ENCODE measurements at regions not wholly inside any gene's neighbourhood (a gene's known extent, or its start where the extent isn't known, plus 50 kb on each side); places are given as distances from the start of the nearest gene placed in this dataset.
"Not testable (repeated sequence)": the region's sequence is repeated elsewhere in the genome, so short reads cannot be mapped to it uniquely, and the experiment has no call there.

DNA sequence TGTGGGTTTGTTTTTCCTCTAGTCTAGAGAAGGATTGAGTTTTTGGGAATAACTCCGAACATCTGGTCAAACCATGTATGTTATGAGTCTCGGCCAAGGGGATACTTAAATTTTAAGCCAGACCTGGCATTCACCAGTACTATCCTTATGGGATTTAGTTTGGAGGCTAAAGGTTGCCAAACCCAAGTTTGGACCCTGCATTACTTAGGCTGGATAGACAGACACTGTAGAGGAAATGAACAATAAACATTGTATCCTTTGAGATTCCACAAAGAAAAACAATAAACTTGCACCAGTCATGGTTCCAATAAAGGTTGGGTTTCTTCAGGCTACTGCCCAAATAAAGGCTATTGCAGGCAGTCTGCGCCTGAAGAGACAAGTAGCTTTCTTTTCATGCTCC, 296.7 kb upstream of the MEF2C start:
- Histone ChIP-seq H3K4me3 (no peak overlapping the region), H3K4me1 (no peaks in the 10 kb centered on the region), H3K9me3 (no peaks in the 10 kb centered on the region), H3K27me3 (no peaks in the 10 kb centered on the region), H3K27ac (no peak overlapping the region), H3K36me3 (no peaks in the 10 kb centered on the region)
- ATAC-seq (no peak), DNase-seq (no peak)
- TF ChIP-seq, protein P1, sequence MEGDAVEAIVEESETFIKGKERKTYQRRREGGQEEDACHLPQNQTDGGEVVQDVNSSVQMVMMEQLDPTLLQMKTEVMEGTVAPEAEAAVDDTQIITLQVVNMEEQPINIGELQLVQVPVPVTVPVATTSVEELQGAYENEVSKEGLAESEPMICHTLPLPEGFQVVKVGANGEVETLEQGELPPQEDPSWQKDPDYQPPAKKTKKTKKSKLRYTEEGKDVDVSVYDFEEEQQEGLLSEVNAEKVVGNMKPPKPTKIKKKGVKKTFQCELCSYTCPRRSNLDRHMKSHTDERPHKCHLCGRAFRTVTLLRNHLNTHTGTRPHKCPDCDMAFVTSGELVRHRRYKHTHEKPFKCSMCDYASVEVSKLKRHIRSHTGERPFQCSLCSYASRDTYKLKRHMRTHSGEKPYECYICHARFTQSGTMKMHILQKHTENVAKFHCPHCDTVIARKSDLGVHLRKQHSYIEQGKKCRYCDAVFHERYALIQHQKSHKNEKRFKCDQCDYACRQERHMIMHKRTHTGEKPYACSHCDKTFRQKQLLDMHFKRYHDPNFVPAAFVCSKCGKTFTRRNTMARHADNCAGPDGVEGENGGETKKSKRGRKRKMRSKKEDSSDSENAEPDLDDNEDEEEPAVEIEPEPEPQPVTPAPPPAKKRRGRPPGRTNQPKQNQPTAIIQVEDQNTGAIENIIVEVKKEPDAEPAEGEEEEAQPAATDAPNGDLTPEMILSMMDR (IDR thresholded peaks at IDR 0.05): no peak
- intact Hi-C loops (cut with DNase I): no loop called here
- WGBS (ENCODE audit: insufficient coverage, low coverage, low lambda C conversion rate, missing lambda C conversion rate): 51% methylated on average over 3 of the region's 3 CpGs

DNA sequence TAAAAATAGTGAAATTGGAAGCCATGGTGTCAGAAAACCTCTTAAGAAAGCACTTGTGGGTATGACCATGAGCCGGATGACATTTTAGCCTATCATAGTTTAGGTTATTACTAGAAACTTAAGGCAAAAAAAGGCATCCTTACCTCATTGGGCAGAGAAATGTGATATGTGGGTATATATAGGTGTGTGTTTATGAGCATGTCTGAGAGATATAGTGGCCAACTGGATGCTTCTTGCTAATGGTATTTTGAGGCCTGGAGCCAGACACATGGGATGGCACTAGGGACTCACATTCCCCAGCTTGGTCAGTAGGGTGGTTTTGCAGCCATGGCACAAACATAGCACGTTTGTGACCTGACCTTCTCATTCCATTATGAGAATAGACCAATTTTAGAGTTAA, 295.6 kb upstream of the MEF2C start:
- no peak for ATAC-seq
- Histone ChIP-seq H3K27me3 (no peaks in the 10 kb centered on the region), H3K4me3 (no peak overlapping the region), H3K9me3 (no peaks in the 10 kb centered on the region), H3K36me3 (no peaks in the 10 kb centered on the region), H3K27ac (no peak overlapping the region), H3K4me1 (no peaks in the 10 kb centered on the region)
- TF ChIP-seq, protein P1 (IDR thresholded peaks at IDR 0.05): no peak
- no peak for TF ChIP-seq POLR2A (IDR thresholded peaks at IDR 0.05)
- WGBS (ENCODE audit: insufficient coverage, low coverage, low lambda C conversion rate, missing lambda C conversion rate): 82% methylated on average over 1 of the region's 2 CpGs
- no peak for DNase-seq
- intact Hi-C loops (cut with DNase I): no loop called here

DNA sequence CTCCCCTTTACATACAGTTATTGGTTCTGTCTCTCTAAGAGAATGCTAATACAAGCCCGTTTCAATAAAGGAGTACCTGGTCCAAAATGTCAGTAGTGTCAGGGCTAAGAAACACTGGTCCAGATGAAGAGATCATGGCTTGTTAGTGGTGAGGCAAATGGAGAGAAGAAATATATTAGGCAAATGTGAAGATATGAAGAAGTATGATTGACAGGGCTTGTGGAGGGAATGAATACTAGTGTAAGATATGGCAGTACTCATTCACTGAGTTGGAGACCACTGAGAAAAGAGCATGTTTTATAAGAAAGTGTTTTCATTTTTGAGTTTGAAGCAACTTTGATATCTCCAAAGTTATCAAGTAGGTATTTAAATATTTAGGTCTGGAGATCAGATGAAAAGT, 290.5 kb upstream of the MEF2C start:
- H3K27ac ChIP-seq: no peak overlapping the region
- no peaks in the 10 kb centered on the region for H3K9me3 ChIP-seq
- no peaks in the 10 kb centered on the region for H3K4me1 ChIP-seq
- TF ChIP-seq POLR2A (IDR thresholded peaks at IDR 0.05): no peak
- TF ChIP-seq, protein P1 (IDR thresholded peaks at IDR 0.05): no peak
- H3K36me3 ChIP-seq: no peaks in the 10 kb centered on the region
- intact Hi-C loops (cut with DNase I): no loop called here
- no peaks in the 10 kb centered on the region for H3K27me3 ChIP-seq
- no peak for DNase-seq
- no peak for ATAC-seq
- H3K4me3 ChIP-seq: no peak overlapping the region
- 83% methylated on average over 1 of the region's 1 CpG for WGBS (ENCODE audit: insufficient coverage, low coverage, low lambda C conversion rate, missing lambda C conversion rate)

DNA sequence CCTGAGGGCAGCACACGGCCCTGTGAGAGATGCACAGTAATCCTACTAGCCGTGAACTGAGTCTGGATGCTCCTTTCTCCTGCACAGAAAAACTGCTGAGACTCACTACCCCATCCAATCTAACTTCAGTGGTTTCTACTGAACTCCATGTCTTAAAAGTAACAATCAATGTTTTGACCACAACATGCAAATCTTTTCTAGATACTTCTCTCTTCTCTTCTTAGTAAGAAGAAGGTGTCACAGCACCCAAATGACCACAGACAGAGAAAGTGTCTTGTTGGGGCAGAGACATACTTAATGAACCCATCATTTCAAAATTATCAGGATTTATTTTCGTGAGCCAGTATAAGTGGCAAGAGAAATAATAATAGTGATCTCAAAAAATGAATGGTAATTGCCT, 285.8 kb upstream of the MEF2C start:
- intact Hi-C loops (cut with DNase I): no loop called here
- WGBS (ENCODE audit: insufficient coverage, low coverage, low lambda C conversion rate, missing lambda C conversion rate): 58% methylated on average over 3 of the region's 3 CpGs
- DNase-seq (no peak), ATAC-seq (no peak)
- H3K27ac ChIP-seq: no peak overlapping the region
- H3K9me3 ChIP-seq: no peaks in the 10 kb centered on the region
- H3K4me3 ChIP-seq: no peak overlapping the region
- no peaks in the 10 kb centered on the region for H3K36me3 ChIP-seq
- H3K4me1 ChIP-seq: no peaks in the 10 kb centered on the region
- TF ChIP-seq, protein P1 (IDR thresholded peaks at IDR 0.05): no peak
- TF ChIP-seq POLR2A (IDR thresholded peaks at IDR 0.05): no peak
- no peaks in the 10 kb centered on the region for H3K27me3 ChIP-seq

DNA sequence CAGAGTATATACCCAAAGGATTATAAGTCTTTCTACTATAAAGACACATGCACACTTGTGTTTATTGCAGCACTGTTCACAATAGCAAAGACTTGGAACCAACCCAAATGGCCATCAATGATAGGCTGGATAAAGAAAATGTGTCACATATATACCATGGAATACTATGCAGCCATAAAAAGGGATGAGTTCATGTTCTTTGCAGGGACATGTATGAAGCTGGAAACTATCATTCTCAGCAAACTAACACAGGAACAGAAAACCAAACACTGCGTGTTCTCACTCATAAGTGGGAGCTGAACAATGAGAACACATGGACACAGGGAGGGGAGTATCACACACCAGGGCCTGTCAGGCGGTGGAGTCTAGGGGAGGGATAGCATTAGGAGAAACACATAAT, 281.7 kb upstream of the MEF2C start:
- H3K4me1 ChIP-seq; intact Hi-C loops (cut with DNase I); ATAC-seq; H3K9me3 ChIP-seq; H3K27me3 ChIP-seq; H3K27ac ChIP-seq; DNase-seq; H3K4me3 ChIP-seq; H3K36me3 ChIP-seq: not testable (repeated sequence)
- 100% methylated on average over 1 of the region's 2 CpGs for WGBS (ENCODE audit: insufficient coverage, low coverage, low lambda C conversion rate, missing lambda C conversion rate)
